HL-60 (cell line): ENCODE measurements at regions not wholly inside any gene's neighbourhood (a gene's known extent, or its start where the extent isn't known, plus 50 kb on each side); places are given as distances from the start of the nearest gene placed in this dataset.

Source experiments
- DNase-seq, 2 experiments: peaks; one replicate each; pipeline ENCODE4 v3.0.0-alpha.2; 2010 to 2020; ENCODE audit warnings: low read depth in 1 of 2, low spot score in 1 of 2
- H3K27ac ChIP-seq: fragments of 250-450 bp; sonication (Bioruptor Pico); replicated peaks from 2 replicates; pipeline ENCODE4 v1.5.1; 2020; ENCODE audit warnings: mild to moderate bottlenecking, moderate library complexity
- H3K27me3 ChIP-seq: fragments of 250-450 bp; sonication (Bioruptor Pico); 2 replicates; pipeline ENCODE4 v1.5.1; 2021; ENCODE audit warnings: mild to moderate bottlenecking, moderate library complexity; ENCODE audit not compliant: insufficient read depth, poor library complexity, severe bottlenecking
- H3K4me3 ChIP-seq: replicated peaks from 2 replicates; pipeline ENCODE4 v1.5.1; 2011; ENCODE audit warnings: mild to moderate bottlenecking, control low read depth, low read length; ENCODE audit not compliant: insufficient read depth
- GABPA ChIP-seq: IDR thresholded peaks from 2 replicates; pipeline ENCODE4 v1.6.1; 2012; ENCODE audit warnings: low read depth
- POLR2AphosphoS5 ChIP-seq: IDR thresholded peaks from 2 replicates; pipeline ENCODE4 v1.6.1; 2012; ENCODE audit warnings: low read depth
- SPI1 ChIP-seq: IDR thresholded peaks from 2 replicates; pipeline ENCODE4 v1.6.1; 2012; ENCODE audit warnings: low read depth, mild to moderate bottlenecking, borderline replicate concordance
- TF ChIP-seq, protein P1 (sequence below): IDR thresholded peaks from one replicate; pipeline ENCODE4 v1.5.1; 2011; ENCODE audit warnings: low read length, control low read depth, inconsistent platforms; ENCODE audit not compliant: insufficient read depth
- TF ChIP-seq, protein P2 (sequence below): IDR thresholded peaks from 2 replicates; pipeline ENCODE4 v1.6.1; 2012; ENCODE audit warnings: low read depth; ENCODE audit not compliant: insufficient replicate concordance

DNA sequence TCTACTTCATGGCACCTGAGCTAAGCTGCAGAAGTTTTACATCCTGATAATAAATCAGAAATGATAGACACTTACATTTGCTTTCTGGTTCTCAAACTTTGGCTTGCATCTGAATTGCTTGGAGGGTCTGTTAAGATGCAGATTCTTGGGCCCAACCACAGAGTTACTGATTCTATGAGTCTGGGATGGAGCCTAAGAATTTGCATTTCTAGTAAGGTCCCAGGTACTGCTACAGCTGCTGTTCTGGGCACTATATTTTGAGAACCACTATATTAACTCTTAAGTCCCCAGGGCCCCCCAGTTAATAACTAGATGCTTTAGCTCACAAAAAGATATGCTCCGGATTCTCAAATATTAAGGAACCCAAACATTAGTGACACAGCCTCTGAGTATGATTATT, 69.8 kb upstream of the DAB2 start:
- no peak overlapping the region for H3K27ac ChIP-seq
- no peak for DNase-seq
- TF ChIP-seq, protein P1, sequence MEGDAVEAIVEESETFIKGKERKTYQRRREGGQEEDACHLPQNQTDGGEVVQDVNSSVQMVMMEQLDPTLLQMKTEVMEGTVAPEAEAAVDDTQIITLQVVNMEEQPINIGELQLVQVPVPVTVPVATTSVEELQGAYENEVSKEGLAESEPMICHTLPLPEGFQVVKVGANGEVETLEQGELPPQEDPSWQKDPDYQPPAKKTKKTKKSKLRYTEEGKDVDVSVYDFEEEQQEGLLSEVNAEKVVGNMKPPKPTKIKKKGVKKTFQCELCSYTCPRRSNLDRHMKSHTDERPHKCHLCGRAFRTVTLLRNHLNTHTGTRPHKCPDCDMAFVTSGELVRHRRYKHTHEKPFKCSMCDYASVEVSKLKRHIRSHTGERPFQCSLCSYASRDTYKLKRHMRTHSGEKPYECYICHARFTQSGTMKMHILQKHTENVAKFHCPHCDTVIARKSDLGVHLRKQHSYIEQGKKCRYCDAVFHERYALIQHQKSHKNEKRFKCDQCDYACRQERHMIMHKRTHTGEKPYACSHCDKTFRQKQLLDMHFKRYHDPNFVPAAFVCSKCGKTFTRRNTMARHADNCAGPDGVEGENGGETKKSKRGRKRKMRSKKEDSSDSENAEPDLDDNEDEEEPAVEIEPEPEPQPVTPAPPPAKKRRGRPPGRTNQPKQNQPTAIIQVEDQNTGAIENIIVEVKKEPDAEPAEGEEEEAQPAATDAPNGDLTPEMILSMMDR, result no peak
- no peak for TF ChIP-seq POLR2AphosphoS5
- H3K4me3 ChIP-seq, result no peak overlapping the region
- H3K27me3 ChIP-seq, result no peaks in the 10 kb centered on the region

DNA sequence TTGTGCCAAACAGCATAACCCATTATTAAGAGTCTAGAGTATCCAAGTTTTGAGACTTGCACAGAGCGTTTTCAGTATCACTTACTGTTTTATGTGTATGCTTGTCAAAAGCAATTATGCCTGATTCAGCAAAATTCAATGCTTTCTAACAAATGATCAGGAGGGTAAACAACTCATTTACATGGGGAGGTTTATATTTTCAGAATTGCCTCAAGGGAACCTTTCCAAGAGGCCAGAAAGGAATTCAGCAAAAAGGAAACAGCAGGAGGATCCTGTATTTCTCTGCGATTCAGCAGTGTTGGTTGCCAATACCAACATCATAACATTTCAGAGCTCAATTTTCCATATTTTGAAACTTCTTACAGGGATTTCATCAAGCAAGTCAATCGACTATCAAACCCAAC, 69.3 kb upstream of the DAB2 start:
- TF ChIP-seq, protein P1, result no peak
- TF ChIP-seq SPI1 (no peak), GABPA (no peak), POLR2AphosphoS5 (no peak)
- TF ChIP-seq, protein P2, sequence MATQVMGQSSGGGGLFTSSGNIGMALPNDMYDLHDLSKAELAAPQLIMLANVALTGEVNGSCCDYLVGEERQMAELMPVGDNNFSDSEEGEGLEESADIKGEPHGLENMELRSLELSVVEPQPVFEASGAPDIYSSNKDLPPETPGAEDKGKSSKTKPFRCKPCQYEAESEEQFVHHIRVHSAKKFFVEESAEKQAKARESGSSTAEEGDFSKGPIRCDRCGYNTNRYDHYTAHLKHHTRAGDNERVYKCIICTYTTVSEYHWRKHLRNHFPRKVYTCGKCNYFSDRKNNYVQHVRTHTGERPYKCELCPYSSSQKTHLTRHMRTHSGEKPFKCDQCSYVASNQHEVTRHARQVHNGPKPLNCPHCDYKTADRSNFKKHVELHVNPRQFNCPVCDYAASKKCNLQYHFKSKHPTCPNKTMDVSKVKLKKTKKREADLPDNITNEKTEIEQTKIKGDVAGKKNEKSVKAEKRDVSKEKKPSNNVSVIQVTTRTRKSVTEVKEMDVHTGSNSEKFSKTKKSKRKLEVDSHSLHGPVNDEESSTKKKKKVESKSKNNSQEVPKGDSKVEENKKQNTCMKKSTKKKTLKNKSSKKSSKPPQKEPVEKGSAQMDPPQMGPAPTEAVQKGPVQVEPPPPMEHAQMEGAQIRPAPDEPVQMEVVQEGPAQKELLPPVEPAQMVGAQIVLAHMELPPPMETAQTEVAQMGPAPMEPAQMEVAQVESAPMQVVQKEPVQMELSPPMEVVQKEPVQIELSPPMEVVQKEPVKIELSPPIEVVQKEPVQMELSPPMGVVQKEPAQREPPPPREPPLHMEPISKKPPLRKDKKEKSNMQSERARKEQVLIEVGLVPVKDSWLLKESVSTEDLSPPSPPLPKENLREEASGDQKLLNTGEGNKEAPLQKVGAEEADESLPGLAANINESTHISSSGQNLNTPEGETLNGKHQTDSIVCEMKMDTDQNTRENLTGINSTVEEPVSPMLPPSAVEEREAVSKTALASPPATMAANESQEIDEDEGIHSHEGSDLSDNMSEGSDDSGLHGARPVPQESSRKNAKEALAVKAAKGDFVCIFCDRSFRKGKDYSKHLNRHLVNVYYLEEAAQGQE, result no peak
- Histone ChIP-seq H3K27me3 (no peaks in the 10 kb centered on the region), H3K4me3 (no peak overlapping the region), H3K27ac (no peak overlapping the region)
- DNase-seq, result no peak

DNA sequence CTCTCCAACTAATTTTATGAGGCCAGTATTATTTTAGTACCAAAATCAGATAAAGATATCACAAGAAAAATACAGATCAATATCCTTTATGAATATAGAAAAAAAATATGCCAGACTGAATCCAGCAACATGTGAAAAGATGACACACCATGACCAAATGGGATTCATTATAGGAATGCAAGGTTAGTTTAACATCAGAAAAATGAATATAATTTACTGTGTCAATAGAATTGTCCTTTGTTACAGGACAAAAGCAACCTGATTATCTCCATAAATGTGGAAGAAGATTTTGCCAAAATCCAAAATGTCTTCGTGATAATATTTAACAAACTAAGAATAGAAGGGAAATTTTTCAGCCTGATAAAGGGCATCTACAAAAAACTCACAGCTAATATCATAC, 66.4 kb upstream of the DAB2 start:
- H3K27me3 ChIP-seq, result no peaks in the 10 kb centered on the region
- H3K4me3 ChIP-seq, result no peak overlapping the region
- no peak for DNase-seq

DNA sequence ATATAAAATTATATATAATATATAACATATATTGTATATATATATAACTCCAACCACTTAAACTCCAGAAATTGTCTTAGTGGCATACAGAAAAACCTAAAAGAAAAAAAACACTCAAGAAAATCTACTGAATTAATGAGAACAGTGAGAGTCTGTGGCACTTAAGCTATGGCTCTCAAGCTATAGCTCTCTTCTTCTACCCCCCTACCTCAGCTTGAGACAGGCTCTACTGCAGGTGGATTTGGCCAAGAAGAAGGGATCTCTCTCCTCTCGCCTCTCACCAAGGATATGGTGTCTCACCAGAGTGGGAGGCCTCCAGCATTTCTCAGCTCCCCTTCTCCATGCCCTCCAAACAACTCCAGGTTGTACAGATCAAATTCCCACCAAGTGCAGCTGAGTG, 64.5 kb upstream of the DAB2 start:
- TF ChIP-seq GABPA (no peak), POLR2AphosphoS5 (no peak), SPI1 (no peak)
- TF ChIP-seq, protein P2, result no peak
- TF ChIP-seq, protein P1, result no peak
- H3K4me3 ChIP-seq, result no peak overlapping the region
- DNase-seq, result no peak
- H3K27me3 ChIP-seq, result no peaks in the 10 kb centered on the region
- no peak overlapping the region for H3K27ac ChIP-seq

More for the DNA sequence above, 66.4 kb upstream of the DAB2 start:
- H3K27ac ChIP-seq, result no peak overlapping the region
- TF ChIP-seq SPI1, result no peak
